NB4 (cell line): ENCODE measurements at regions not wholly inside any gene's neighbourhood (a gene's known extent, or its start where the extent isn't known, plus 50 kb on each side); places are given as distances from the start of the nearest gene placed in this dataset.

Experiments
- DNase-seq: peaks from one replicate; pipeline ENCODE4 v3.0.0; 2010; ENCODE audit warnings: low read depth
- H3K4me3 ChIP-seq: one replicate; pipeline ENCODE4 v1.5.1; 2011; ENCODE audit warnings: mild to moderate bottlenecking, low read depth, low read length, moderate library complexity
- CTCF ChIP-seq: IDR thresholded peaks from one replicate; pipeline ENCODE4 v1.5.1; 2012; ENCODE audit warnings: low read depth, low read length
- MAX ChIP-seq: IDR thresholded peaks from 2 replicates; pipeline ENCODE4 v1.6.1; 2011; ENCODE audit warnings: low read depth, low read length
- MYC ChIP-seq: IDR thresholded peaks from 2 replicates; pipeline ENCODE4 v1.6.1; 2011; ENCODE audit warnings: low read depth, low read length
- POLR2A ChIP-seq: IDR thresholded peaks from 2 replicates; pipeline ENCODE4 v1.6.1; 2011; ENCODE audit warnings: mild to moderate bottlenecking; ENCODE audit not compliant: insufficient read length; ENCODE audit errors: extremely low read depth

- DNase-seq = no peak
- no peak overlapping the region for H3K4me3 ChIP-seq
- TF ChIP-seq MYC (no peak), POLR2A (no peak), MAX (no peak), CTCF (no peak)
Measured at GRCh38 chr16:59201821-59202220, 467.7 kb upstream of the GOT2 start.

GRCh38 chr16:59201160-59201559, 467.0 kb upstream of the GOT2 start:
- no peak for DNase-seq
- H3K4me3 ChIP-seq = no peak overlapping the region
- TF ChIP-seq CTCF (no peak), POLR2A (no peak), MAX (no peak), MYC (no peak)

- H3K4me3 ChIP-seq = no peak overlapping the region
- TF ChIP-seq POLR2A = no peak
- no peak for TF ChIP-seq MYC
- TF ChIP-seq MAX = no peak
- TF ChIP-seq CTCF = no peak
- no peak for DNase-seq
Measured at GRCh38 chr16:59198487-59198886, 464.4 kb upstream of the GOT2 start.

GRCh38 chr16:59195242-59195641, 461.1 kb upstream of the GOT2 start:
- no peak overlapping the region for H3K4me3 ChIP-seq
- TF ChIP-seq POLR2A (no peak), MAX (no peak), CTCF (no peak), MYC (no peak)
- no peak for DNase-seq

GRCh38 chr16:59193637-59194036, 459.5 kb upstream of the GOT2 start:
- no peak overlapping the region for H3K4me3 ChIP-seq
- TF ChIP-seq MYC (no peak), MAX (no peak), POLR2A (no peak), CTCF (no peak)
- no peak for DNase-seq
